Mesodermal cell (in vitro differentiated cells): ENCODE measurements at regions not wholly inside any gene's neighbourhood (a gene's known extent, or its start where the extent isn't known, plus 50 kb on each side); places are given as distances from the start of the nearest gene placed in this dataset.
"Not testable (repeated sequence)": the region's sequence is repeated elsewhere in the genome, so short reads cannot be mapped to it uniquely, and the experiment has no call there.

Experiments used
- H3K27ac ChIP-seq: 2 replicates; pipeline ENCODE4 v1.7.0; 2013; ENCODE audit warnings: mild to moderate bottlenecking, low read depth, low read length, moderate library complexity; ENCODE audit not compliant: severe bottlenecking
- H3K36me3 ChIP-seq: 2 replicates; pipeline ENCODE4 v1.7.1; 2013; ENCODE audit warnings: mild to moderate bottlenecking, low read length, moderate library complexity; ENCODE audit not compliant: control insufficient read depth, insufficient read depth
- H3K4me1 ChIP-seq: one replicate; pipeline ENCODE4 v1.7.1; 2013; ENCODE audit warnings: mild to moderate bottlenecking, low read length; ENCODE audit not compliant: insufficient read depth, control insufficient read depth, poor library complexity, severe bottlenecking
- H3K4me3 ChIP-seq: 2 replicates; pipeline ENCODE4 v1.7.0; 2013; ENCODE audit warnings: low read length, control low read depth, mild to moderate bottlenecking; ENCODE audit not compliant: insufficient read depth, poor library complexity, severe bottlenecking; ENCODE audit errors: extremely low read depth
- H3K9me3 ChIP-seq: 2 replicates; pipeline ENCODE4 v1.7.1; 2013; ENCODE audit warnings: mild to moderate bottlenecking, low read length, moderate library complexity; ENCODE audit not compliant: control insufficient read depth
- WGBS, 2 experiments: methylation state at CpG; one replicate each; pipeline ENCODE4 v1.1.5; 2013; ENCODE audit warnings: missing lambda C conversion rate in 2 of 2; ENCODE audit not compliant: insufficient coverage in 2 of 2; 5-methylcytosine and 5-hydroxymethylcytosine counted together

DNA sequence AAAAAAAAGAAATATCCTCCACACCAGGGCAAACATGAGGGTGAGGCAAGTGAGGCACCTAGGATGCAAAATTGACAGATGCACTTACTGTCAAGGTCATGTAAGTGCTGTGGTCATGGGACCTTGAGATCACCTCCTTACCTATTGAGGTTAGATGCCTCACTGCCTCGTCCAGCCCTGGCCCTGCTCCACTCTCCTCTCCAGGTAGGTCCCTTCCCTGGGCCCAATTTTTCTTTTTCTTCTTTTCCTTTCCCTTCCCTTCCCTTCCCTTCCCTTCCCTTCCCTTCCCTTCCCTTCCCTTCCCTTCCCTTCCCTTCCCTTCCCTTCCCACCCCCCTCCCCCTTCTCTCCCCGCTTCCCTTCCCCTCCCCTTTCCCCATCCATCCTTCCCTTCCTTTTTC lies 71.1 kb upstream of the DLG1 start:
- Histone ChIP-seq H3K27ac (no peak overlapping the region), H3K36me3 (no peaks in the 10 kb centered on the region), H3K4me3 (no peak overlapping the region), H3K4me1 (peaks cover 33% of the 10 kb centered on the region), H3K9me3 (no peaks in the 10 kb centered on the region)
- 100% methylated on average over 1 of the region's 2 CpGs; no CpG with 5 or more reads in 1 of the 2 experiments for WGBS, 2 experiments

DNA sequence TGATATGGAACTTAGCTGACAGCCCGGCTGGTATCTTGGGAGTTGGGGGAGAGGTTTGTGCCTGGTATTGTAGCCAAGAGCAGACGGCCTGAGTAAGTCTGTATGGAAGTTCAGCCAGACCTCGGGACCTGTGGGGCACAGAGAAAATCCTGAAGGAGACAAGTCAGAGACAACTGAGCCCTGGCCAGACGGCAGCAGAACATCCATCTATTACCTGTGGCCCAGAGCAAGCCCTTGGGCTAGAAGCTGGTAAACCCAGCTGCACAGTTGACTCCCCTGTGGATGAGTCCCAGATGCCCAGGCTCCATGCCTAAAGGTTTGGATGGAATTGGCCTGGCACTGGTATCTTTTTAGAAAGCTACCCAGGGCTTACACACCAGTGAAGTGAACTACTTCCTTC lies 70.4 kb upstream of the DLG1 start:
- H3K36me3 ChIP-seq, result no peaks in the 10 kb centered on the region
- 79 to 83% methylated on average over 3 to 4 of the region's 4 CpGs for WGBS, 2 experiments
- H3K4me3 ChIP-seq, result no peak overlapping the region
- no peak overlapping the region for H3K27ac ChIP-seq
- peaks cover 38% of the 10 kb centered on the region for H3K4me1 ChIP-seq
- no peaks in the 10 kb centered on the region for H3K9me3 ChIP-seq

GRCh38 chr3:197368330-197368729 lies 69.9 kb upstream of the DLG1 start:
- H3K9me3 ChIP-seq, result no peaks in the 10 kb centered on the region
- no peaks in the 10 kb centered on the region for H3K36me3 ChIP-seq
- WGBS, 2 experiments, result 16 to 31% methylated on average over 3 of the region's 4 CpGs
- peaks cover 41% of the 10 kb centered on the region for H3K4me1 ChIP-seq
- peak overlapping the region; percentile 16 for H3K27ac ChIP-seq
- H3K4me3 ChIP-seq, result no peak overlapping the region

DNA sequence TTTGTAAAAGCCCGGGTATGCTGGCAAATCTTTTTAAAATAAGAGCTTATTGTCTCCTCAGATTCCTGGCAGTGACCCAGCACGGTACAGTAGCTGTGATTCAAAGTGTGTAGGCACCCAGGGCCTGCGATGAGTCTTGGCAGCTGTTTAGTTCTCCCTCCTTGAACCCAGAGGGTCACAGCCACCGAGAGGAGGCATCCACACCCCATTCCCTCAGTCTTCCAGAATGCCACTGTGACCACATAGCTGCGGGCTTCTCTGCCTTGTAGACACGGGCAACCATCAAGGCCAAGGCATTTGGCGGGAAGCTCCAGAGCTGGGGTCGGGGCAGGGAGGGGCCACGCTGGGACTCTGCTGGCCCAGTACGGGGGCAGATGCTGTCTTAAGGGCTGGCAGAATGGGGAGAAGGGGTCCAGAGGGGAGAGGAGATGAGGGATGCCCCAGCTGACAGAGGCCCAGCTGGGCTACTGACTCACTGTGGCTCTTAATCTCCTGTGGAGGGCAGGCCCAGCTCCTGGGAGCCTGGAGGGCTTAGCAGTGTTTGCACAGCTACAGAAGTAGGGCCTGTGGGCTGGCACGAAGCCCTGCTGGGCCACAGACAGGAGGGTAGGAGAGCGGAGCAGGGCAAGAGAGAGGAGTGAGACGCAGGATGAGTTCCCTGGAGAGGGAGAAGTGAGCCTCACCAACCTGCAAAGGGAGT lies 68.8 kb upstream of the DLG1 start:
- no peak overlapping the region for H3K27ac ChIP-seq
- no peaks in the 10 kb centered on the region for H3K36me3 ChIP-seq
- WGBS, 2 experiments, result 79 to 92% methylated on average over 11 to 13 of the region's 13 CpGs
- no peak overlapping the region for H3K4me3 ChIP-seq
- peaks cover 38% of the 10 kb centered on the region for H3K4me1 ChIP-seq
- H3K9me3 ChIP-seq, result no peaks in the 10 kb centered on the region

DNA sequence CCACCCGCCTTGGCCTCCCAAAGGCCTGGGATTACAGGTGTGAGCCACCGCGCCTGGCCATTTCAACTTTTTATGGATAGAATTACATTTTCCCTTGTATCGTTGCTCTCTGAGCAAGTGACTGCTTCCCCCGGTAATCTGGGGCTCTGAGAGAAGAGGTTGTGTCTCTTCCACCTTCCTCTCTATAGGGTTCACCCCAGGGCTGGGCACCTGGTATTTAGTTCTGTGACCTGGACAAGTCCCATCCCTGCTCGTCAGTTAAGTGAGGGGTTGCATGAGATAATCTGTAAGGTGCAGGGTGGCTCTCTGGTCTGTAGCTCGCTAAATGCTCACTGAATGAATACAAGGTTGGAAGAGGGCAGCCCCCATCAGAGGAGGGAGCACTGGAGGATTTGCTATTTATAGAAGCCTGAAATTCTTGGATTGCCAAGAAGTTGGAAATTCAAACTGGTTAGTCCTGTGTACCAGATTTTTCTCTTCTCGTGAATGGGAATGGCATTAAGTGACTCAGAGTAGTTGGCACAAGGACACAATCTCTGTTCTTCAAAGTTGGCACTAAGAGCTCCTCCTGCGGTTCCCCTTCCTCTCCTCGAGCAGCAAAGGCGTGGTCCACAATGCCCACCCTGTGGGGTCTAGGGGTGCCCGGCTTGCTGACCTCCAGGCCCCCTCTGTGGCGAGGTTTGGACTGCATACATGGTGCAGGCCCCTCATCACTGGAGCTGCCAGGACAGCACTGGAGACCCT lies 68.1 kb upstream of the DLG1 start:
- Histone ChIP-seq H3K36me3 (no peaks in the 10 kb centered on the region), H3K9me3 (no peaks in the 10 kb centered on the region), H3K27ac (no peak overlapping the region), H3K4me1 (peaks cover 31% of the 10 kb centered on the region), H3K4me3 (no peak overlapping the region)
- WGBS, 2 experiments, result 91 to 96% methylated on average over 9 to 10 of the region's 13 CpGs

DNA sequence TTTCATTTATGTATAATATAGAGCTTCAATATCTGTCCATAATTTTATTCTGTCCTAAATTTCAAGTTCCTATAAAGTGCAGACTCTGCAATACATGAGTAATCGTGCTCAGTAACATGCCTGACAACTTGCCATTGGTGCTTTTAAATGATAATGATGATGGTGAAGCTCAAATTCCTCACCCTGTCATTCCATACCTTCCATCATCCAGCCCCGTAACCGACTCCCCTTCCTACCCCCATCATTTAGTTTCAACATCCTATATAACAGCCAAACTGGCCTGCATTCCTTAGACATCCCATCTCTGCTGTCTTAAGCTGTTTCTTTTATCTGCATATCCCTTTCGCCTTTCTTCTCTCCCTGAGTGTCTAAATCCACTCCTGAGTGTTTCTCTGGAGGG lies 67.2 kb upstream of the DLG1 start:
- H3K9me3 ChIP-seq, result peaks cover 2% of the 10 kb centered on the region
- no peak overlapping the region for H3K4me3 ChIP-seq
- no peak overlapping the region for H3K27ac ChIP-seq
- peaks cover 28% of the 10 kb centered on the region for H3K4me1 ChIP-seq
- no peaks in the 10 kb centered on the region for H3K36me3 ChIP-seq
- WGBS, 2 experiments, result 70 to 100% methylated on average over 2 of the region's 4 CpGs

DNA sequence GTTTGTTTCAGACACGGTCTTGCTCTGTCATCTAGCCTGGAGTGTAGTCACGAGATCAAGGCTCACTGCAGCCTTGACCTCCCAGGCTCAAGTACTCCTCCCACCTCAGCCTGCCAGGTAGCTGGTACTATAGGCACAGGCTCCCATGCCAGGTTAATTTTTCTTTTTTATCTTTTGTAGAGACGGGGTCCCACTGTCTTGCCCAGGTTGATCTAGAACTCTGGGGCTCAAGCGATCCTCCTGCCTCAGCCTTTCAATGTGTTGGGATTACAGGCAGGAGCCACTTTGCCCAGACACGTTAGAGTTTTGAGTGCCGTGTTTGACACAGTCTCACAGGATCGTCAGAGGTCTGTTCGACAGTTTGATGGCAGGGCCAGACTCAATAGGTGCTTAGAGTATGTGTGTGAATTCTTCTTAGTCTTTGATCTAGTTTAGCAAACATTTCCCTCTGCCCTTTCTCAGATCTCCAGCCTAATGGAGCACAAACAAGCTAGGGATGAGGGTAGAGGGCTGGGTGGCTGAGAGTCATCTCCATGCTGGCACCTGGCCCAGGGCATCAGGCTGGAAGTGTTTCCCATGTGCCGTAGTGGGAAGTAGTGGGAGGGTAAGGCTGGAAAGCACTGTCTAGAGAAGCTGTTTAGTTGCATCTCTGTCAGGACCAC lies 66.1 kb upstream of the DLG1 start:
- WGBS, 2 experiments, result 83 to 87% methylated on average over 9 of the region's 9 CpGs
- H3K27ac ChIP-seq, result no peak overlapping the region
- H3K4me3 ChIP-seq, result no peak overlapping the region
- peaks cover 28% of the 10 kb centered on the region for H3K4me1 ChIP-seq
- H3K36me3 ChIP-seq, result no peaks in the 10 kb centered on the region
- H3K9me3 ChIP-seq, result peaks cover 9% of the 10 kb centered on the region

DNA sequence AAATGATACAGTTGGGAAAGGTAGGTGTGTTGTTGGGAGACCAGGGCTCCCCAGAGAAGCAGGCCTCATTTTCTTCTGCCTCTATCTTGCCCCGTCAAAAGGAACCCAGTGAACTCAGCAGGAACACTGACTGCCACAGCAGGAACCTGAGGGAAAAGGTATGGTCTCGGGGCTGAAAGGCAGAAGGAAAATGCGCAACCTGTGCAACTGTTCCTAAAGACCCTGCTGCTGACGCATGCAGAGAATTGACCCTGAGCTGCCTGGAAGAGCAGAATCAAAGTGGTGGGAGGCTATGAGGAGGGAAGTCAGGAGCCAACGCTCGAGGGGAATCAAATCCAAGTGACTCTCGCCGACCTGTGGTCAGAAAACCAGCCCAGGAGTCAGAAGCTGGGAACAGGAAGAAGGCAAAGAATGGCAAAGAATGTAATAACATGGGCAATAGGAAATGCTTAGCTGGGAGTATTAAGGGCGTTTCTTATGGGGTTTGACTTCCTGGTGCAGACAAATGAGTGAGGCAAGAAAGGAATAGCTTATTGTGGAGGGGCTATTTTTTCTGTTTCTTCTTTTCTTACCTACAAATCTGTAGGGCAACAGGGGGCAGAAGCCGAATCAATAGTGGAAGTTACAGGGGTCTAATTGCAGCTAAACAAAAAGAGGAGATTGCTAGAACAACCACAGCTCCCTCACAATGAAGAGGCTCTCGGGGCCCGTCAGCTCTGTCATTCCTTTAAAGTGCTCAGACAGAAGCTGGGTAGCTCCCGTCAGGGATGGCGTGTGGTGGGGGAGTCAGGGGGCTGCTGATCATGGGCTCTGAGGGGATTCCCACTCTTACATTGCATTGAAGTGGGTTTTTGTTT lies 65.4 kb upstream of the DLG1 start:
- H3K9me3 ChIP-seq, result peaks cover 11% of the 10 kb centered on the region
- WGBS, 2 experiments, result 71 to 79% methylated on average over 13 of the region's 14 CpGs
- H3K4me1 ChIP-seq, result peaks cover 26% of the 10 kb centered on the region
- H3K27ac ChIP-seq, result no peak overlapping the region
- H3K4me3 ChIP-seq, result no peak overlapping the region
- H3K36me3 ChIP-seq, result no peaks in the 10 kb centered on the region

- 89 to 90% methylated on average over 1 of the region's 2 CpGs for WGBS, 2 experiments
- H3K27ac ChIP-seq, result no peak overlapping the region
- no peak overlapping the region for H3K4me3 ChIP-seq
- peaks cover 11% of the 10 kb centered on the region for H3K4me1 ChIP-seq
- H3K9me3 ChIP-seq, result peaks cover 14% of the 10 kb centered on the region
- no peaks in the 10 kb centered on the region for H3K36me3 ChIP-seq
These were observed 63.7 kb upstream of the DLG1 start for GRCh38 chr3:197362081-197362480.

GRCh38 chr3:197360095-197360494 lies 61.7 kb upstream of the DLG1 start:
- not testable (repeated sequence) for H3K4me3 ChIP-seq, H3K27ac ChIP-seq, H3K36me3 ChIP-seq
- 83 to 90% methylated on average over 3 of the region's 3 CpGs for WGBS, 2 experiments
- Histone ChIP-seq H3K9me3 (peaks cover 14% of the 10 kb centered on the region), H3K4me1 (peaks cover 11% of the 10 kb centered on the region)
